ENCODE measurements at regions not wholly inside any gene's neighbourhood (a gene's known extent, or its start where the extent isn't known, plus 50 kb on each side); places are given as distances from the start of the nearest gene placed in this dataset.

- no peaks in the 10 kb centered on the region for H3K4me1 Mint-ChIP-seq
- H3K4me3 Mint-ChIP-seq: no peak overlapping the region
- H3K27me3 Mint-ChIP-seq: no peaks in the 10 kb centered on the region
- H3K36me3 Mint-ChIP-seq: no peaks in the 10 kb centered on the region
- no peak overlapping the region for H3K27ac Mint-ChIP-seq
- peaks cover 0 to 14% (median 1%) of the 10 kb centered on the region in 3 donors for H3K9me3 Mint-ChIP-seq
Measured at GRCh38 chr2:122988395-122989221, 1036.5 kb upstream of the CNTNAP5 start.

GRCh38 chr2:122993592-122993991 is 1031.5 kb upstream of the CNTNAP5 start:
- Mint-ChIP-seq H3K36me3 (no peaks in the 10 kb centered on the region), H3K27ac (no peak overlapping the region), H3K9me3 (peaks cover 0 to 5% (median 1%) of the 10 kb centered on the region in 3 donors), H3K27me3 (no peaks in the 10 kb centered on the region), H3K4me3 (no peak overlapping the region), H3K4me1 (no peaks in the 10 kb centered on the region)

DNA sequence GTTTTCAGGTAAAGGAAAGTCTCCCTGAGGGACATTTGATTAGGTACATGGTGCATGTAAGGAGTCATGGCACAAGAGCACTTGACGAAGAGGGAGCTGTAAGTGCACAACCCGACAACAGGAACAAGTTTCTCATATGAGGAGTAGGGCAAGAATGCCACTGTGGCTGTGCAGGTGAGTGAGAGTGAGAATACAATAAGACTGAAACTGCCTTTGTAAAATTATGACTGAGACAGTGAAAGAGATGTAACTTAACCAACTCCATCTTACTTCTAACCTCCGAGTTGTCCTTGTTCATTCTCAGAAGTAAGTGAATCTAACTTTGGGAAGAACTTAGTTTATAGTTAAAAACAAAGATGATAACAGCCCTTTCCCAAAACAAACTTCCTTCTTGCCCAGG is 1025.8 kb upstream of the CNTNAP5 start:
- Mint-ChIP-seq H3K4me3 (no peak overlapping the region), H3K27ac (no peak overlapping the region), H3K9me3 (peaks cover 0 to 11% (median 8%) of the 10 kb centered on the region in 3 donors), H3K4me1 (no peaks in the 10 kb centered on the region), H3K36me3 (no peaks in the 10 kb centered on the region), H3K27me3 (no peaks in the 10 kb centered on the region)

GRCh38 chr2:122999821-123000220 is 1025.3 kb upstream of the CNTNAP5 start:
- Mint-ChIP-seq H3K4me3 (no peak overlapping the region), H3K36me3 (no peaks in the 10 kb centered on the region), H3K4me1 (no peaks in the 10 kb centered on the region), H3K27me3 (no peaks in the 10 kb centered on the region), H3K9me3 (peaks cover 0 to 11% (median 8%) of the 10 kb centered on the region in 3 donors), H3K27ac (no peak overlapping the region)

DNA sequence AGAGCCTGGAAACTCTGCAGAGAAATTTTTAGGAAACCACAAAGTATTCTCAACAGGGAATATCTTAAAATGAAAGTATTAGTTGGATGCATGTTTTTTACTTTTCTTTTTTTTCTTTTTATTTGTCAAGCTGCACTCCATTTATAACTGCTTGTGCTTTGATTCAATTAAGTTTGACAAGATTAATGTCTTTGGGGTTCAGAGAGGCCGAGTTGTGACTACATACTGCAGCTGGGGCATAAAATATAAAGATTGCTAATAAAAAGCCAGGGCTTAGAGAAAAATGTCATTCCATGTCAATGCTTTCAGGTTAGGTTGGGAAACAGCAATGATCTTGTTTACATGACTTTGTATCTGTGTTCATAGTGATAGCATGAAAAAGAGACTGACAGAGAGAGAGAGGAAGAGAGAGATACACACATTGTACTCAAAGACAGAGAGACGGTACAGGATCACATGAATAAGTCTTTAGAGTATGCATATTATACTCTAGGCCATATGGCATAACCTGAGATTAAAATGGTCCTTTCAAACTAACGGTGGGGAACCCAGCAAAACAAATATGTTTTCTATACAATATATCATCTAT is 1022.3 kb upstream of the CNTNAP5 start:
- no peaks in the 10 kb centered on the region for H3K36me3 Mint-ChIP-seq
- no peak overlapping the region for H3K4me3 Mint-ChIP-seq
- no peaks in the 10 kb centered on the region for H3K27me3 Mint-ChIP-seq
- no peaks in the 10 kb centered on the region for H3K4me1 Mint-ChIP-seq
- no peak overlapping the region for H3K27ac Mint-ChIP-seq
- peaks cover 0 to 21% (median 13%) of the 10 kb centered on the region in 3 donors for H3K9me3 Mint-ChIP-seq

GRCh38 chr2:123015186-123015585 is 1009.9 kb upstream of the CNTNAP5 start:
- H3K4me3 Mint-ChIP-seq: no peak overlapping the region
- H3K27ac Mint-ChIP-seq: no peak overlapping the region
- H3K9me3 Mint-ChIP-seq: peaks cover 0 to 13% (median 3%) of the 10 kb centered on the region in 3 donors
- H3K27me3 Mint-ChIP-seq: no peaks in the 10 kb centered on the region
- no peaks in the 10 kb centered on the region for H3K4me1 Mint-ChIP-seq
- H3K36me3 Mint-ChIP-seq: peaks cover 2% of the 10 kb centered on the region

DNA sequence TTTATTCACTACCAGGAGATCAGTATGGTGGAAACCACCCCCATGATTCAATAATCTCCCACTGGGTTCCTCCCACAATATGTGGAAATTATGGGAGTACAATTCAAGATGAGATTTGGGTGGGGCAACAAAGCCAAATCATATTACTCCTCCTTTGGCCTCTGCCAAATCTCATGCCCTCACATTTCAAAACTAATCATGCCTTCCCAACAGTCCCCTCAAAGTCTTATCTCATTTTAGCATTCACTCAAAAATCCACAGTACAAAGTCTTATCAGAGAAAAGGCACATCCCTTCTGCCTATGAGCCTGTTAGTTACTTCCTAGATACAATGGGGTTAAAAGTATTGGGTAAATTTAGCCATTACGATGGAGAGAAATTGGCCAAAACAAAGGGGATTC is 989.5 kb upstream of the CNTNAP5 start:
- Mint-ChIP-seq H3K27me3 (no peaks in the 10 kb centered on the region), H3K4me3 (no peak overlapping the region), H3K4me1 (no peaks in the 10 kb centered on the region), H3K27ac (no peak overlapping the region), H3K9me3 (peaks cover 8 to 29% (median 11%) of the 10 kb centered on the region in 3 donors), H3K36me3 (no peaks in the 10 kb centered on the region)

GRCh38 chr2:123036300-123036699 is 988.8 kb upstream of the CNTNAP5 start:
- no peaks in the 10 kb centered on the region for H3K4me1 Mint-ChIP-seq
- H3K27ac Mint-ChIP-seq: no peak overlapping the region
- no peaks in the 10 kb centered on the region for H3K36me3 Mint-ChIP-seq
- no peaks in the 10 kb centered on the region for H3K27me3 Mint-ChIP-seq
- H3K4me3 Mint-ChIP-seq: no peak overlapping the region
- H3K9me3 Mint-ChIP-seq: peaks cover 8 to 34% (median 11%) of the 10 kb centered on the region in 3 donors

DNA sequence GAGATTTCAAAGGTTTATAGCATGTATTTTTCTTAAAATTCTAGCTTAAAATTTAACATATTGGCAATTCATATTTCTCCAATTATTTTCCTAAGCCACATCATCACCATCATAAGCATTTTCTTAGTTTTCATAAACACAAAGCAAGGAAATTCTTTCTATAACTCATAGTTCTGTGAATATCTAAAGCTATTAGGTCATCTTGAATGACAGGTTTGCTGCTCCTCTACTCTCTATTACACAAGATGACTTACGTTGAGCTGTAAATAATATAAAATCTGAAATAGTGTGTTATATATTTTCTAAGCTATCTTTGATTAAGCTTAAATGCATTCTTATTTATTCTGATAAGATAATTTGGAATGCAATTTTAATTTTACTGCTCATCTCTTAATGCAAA is 984.6 kb upstream of the CNTNAP5 start:
- no peaks in the 10 kb centered on the region for H3K36me3 Mint-ChIP-seq
- H3K4me1 Mint-ChIP-seq: no peaks in the 10 kb centered on the region
- H3K4me3 Mint-ChIP-seq: no peak overlapping the region
- H3K27ac Mint-ChIP-seq: no peak overlapping the region
- H3K9me3 Mint-ChIP-seq: peaks cover 3 to 23% (median 7%) of the 10 kb centered on the region in 3 donors
- no peaks in the 10 kb centered on the region for H3K27me3 Mint-ChIP-seq

DNA sequence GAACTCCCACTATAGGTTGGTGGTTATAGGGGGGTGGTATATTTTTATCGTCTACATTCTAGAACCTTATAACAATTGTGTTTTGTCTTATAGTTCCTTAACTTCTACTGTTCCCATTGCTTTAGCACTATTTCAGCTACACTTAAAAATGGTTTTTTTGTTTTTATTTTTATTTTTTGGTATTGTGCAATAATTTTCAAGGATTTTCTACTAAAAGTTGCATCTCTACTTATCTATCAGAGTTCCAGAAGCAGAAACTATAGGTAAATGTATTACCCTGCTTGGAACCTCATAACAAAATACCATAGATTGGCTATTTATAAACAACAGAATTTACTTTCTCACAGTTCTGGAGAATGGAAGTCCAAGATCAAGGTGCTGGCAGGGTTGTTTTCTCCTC is 981.6 kb upstream of the CNTNAP5 start:
- no peaks in the 10 kb centered on the region for H3K27me3 Mint-ChIP-seq
- peaks cover 0 to 18% (median 4%) of the 10 kb centered on the region in 3 donors for H3K9me3 Mint-ChIP-seq
- no peak overlapping the region for H3K4me3 Mint-ChIP-seq
- H3K4me1 Mint-ChIP-seq: no peaks in the 10 kb centered on the region
- H3K36me3 Mint-ChIP-seq: no peaks in the 10 kb centered on the region
- H3K27ac Mint-ChIP-seq: no peak overlapping the region

DNA sequence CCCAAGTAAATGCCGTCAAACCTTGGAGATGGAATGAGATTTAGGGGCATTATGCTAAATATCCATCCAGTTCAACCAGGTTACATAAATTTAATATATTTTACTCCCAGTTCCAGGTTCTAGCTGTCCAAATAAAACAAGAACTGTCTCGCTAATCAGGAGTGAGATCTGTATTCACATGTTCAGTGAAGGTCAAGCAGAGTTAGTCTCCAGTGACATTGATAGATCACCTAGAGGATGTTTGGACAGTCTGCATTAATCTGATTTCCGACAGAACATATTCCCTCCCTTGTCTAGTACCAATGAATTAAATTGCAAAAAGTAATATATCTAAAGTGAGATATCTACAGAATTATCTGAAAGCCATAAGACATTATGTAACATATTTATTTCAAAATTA is 979.4 kb upstream of the CNTNAP5 start:
- Mint-ChIP-seq H3K4me3 (no peak overlapping the region), H3K9me3 (peaks cover 0 to 18% (median 2%) of the 10 kb centered on the region in 3 donors), H3K4me1 (no peaks in the 10 kb centered on the region), H3K27me3 (no peaks in the 10 kb centered on the region), H3K27ac (no peak overlapping the region), H3K36me3 (no peaks in the 10 kb centered on the region)

DNA sequence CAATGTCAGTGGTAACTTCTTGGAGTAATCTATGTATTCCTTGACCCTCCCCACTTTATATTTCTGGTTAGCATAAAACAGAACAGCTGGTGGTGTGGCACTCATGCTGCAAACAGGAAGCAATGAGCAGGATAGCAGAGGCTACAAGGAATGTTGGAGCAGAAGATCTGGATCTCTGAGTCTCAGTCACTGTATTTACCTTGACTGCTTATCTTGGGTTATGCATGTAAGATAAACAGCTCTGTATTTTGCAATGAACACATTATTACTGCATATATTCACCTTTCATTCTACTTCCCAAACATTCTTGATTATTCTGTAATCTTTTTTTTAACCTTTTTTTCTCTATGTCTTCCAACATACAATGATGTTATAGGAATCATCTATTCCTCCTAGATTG is 977.9 kb upstream of the CNTNAP5 start:
- no peaks in the 10 kb centered on the region for H3K4me1 Mint-ChIP-seq
- H3K36me3 Mint-ChIP-seq: no peaks in the 10 kb centered on the region
- H3K27me3 Mint-ChIP-seq: no peaks in the 10 kb centered on the region
- H3K27ac Mint-ChIP-seq: no peak overlapping the region
- no peak overlapping the region for H3K4me3 Mint-ChIP-seq
- H3K9me3 Mint-ChIP-seq: peaks cover 0 to 16% (median 2%) of the 10 kb centered on the region in 3 donors

DNA sequence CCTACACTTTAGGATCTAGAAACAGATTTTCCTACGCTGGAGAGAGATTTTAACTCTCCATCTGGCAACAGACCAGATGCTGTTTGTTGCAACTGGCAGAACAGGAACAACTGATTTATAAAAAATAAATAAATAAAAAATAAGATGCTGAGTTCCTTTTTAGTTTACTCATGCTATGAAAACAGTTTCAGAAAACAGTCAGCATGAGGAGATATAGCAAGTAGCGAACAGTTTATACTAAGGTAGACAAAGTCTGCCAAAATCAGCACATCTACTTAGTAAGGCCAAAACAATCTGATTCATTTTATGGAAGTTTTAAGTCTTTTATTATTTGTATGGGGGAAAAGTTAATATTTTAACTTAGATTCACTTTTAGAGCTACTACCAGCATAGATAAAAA is 974.0 kb upstream of the CNTNAP5 start:
- Mint-ChIP-seq H3K4me1 (no peaks in the 10 kb centered on the region), H3K4me3 (no peak overlapping the region), H3K27ac (no peak overlapping the region), H3K36me3 (no peaks in the 10 kb centered on the region), H3K27me3 (no peaks in the 10 kb centered on the region), H3K9me3 (peaks cover 0 to 19% (median 3%) of the 10 kb centered on the region in 3 donors)

GRCh38 chr2:123061534-123061933 is 963.6 kb upstream of the CNTNAP5 start:
- H3K9me3 Mint-ChIP-seq: peaks cover 4 to 24% (median 5%) of the 10 kb centered on the region in 3 donors
- no peak overlapping the region for H3K27ac Mint-ChIP-seq
- no peak overlapping the region for H3K4me3 Mint-ChIP-seq
- H3K36me3 Mint-ChIP-seq: no peaks in the 10 kb centered on the region
- H3K4me1 Mint-ChIP-seq: no peaks in the 10 kb centered on the region
- no peaks in the 10 kb centered on the region for H3K27me3 Mint-ChIP-seq

GRCh38 chr2:123073371-123073770 is 951.7 kb upstream of the CNTNAP5 start:
- Mint-ChIP-seq H3K9me3 (peaks cover 0 to 7% (median 0%) of the 10 kb centered on the region in 3 donors), H3K4me3 (no peak overlapping the region), H3K27me3 (no peaks in the 10 kb centered on the region), H3K4me1 (no peaks in the 10 kb centered on the region), H3K27ac (no peak overlapping the region), H3K36me3 (no peaks in the 10 kb centered on the region)

DNA sequence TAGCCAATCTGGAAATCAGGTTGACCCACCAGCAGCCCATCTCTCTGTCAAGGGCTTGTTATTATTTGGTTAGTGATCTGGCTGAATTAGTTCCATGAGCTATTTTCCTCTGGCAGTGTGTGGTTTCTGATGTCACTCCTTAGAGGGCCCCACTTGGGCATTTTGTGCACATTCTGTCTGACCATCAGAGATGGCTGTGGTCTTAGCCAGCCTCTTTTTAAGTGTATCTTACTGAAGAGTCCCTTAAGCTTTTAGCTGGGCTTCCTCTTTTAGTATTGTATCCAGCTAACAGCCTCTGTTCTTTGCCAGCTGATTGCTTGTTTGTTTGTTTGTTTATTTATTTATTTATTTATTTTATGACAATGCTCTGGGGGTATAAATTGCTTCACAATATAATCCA is 951.1 kb upstream of the CNTNAP5 start:
- no peaks in the 10 kb centered on the region for H3K27me3 Mint-ChIP-seq
- H3K4me3 Mint-ChIP-seq: no peak overlapping the region
- H3K36me3 Mint-ChIP-seq: no peaks in the 10 kb centered on the region
- no peaks in the 10 kb centered on the region for H3K4me1 Mint-ChIP-seq
- H3K9me3 Mint-ChIP-seq: peaks cover 0 to 7% (median 0%) of the 10 kb centered on the region in 3 donors
- peak overlapping the region in 1 of 3 donors; percentile 9 for H3K27ac Mint-ChIP-seq
